ENCODE measurements at regions not wholly inside any gene's neighbourhood (a gene's known extent, or its start where the extent isn't known, plus 50 kb on each side); places are given as distances from the start of the nearest gene placed in this dataset.

DNA sequence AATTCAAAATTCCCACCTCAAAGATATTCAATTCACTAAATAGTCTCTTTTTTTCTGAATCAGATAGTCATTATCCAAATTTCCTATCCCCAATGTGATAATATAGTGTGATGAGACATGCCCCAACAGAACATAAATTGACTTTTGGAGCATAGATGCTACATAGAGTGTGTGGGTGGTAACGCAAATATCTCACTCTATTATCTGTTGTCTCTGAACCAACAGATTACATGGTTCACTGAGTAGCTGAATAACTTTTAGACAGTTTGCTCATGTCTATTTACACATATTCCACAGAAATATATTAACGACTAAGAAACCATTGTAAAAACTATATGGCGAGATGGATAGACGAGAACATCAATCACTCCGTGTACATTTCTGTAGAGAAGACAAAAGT is 209.9 kb downstream of the BARHL2 start:
- H2AFZ ChIP-seq (ENCODE audit: low read length) = no peak overlapping the region
- H3K36me3 ChIP-seq (ENCODE audit: insufficient read depth, low read length) = no peaks in the 10 kb centered on the region
- H3K9me2 ChIP-seq (ENCODE audit: low read depth, low read length) = no peaks in the 10 kb centered on the region
- H4K20me1 ChIP-seq (ENCODE audit: insufficient read depth, low read length) = no peaks in the 10 kb centered on the region
- TF ChIP-seq EZH2 (IDR thresholded peaks at IDR 0.05; ENCODE audit: borderline replicate concordance, low read length) = no peak
- TF ChIP-seq CTCF (IDR thresholded peaks at IDR 0.05; ENCODE audit: low read length) = no peak
- no peaks in the 10 kb centered on the region for H3K4me1 ChIP-seq (ENCODE audit: insufficient read depth, low read length, severe bottlenecking)
- H3K79me2 ChIP-seq (ENCODE audit: insufficient read depth, low read length) = no peaks in the 10 kb centered on the region
- H3K4me2 ChIP-seq (ENCODE audit: low read length) = no peak overlapping the region
- no peak overlapping the region for H3K4me3 ChIP-seq (ENCODE audit: low read depth, low read length, poor library complexity, severe bottlenecking)
- no peaks in the 10 kb centered on the region for H3K9me3 ChIP-seq (ENCODE audit: low read length)
- H3K27me3 ChIP-seq (ENCODE audit: insufficient read depth, low read length) = 0 out of 2 replicates have a peak, but pooled peaks cover 2% of the 10 kb centered on the region
- no peaks in the 10 kb centered on the region for H3F3A ChIP-seq (ENCODE audit: insufficient read depth, low read length)
- H3K27ac ChIP-seq (ENCODE audit: low read depth, low read length, poor library complexity, severe bottlenecking) = no peak overlapping the region
- no peak overlapping the region for H3K9ac ChIP-seq (ENCODE audit: low read length)

- Histone ChIP-seq H4K20me1 (ENCODE audit: insufficient read depth, low read length) (no peaks in the 10 kb centered on the region), H3K27me3 (ENCODE audit: insufficient read depth, low read length) (0 out of 2 replicates have a peak, but pooled peaks cover 6% of the 10 kb centered on the region), H3F3A (ENCODE audit: insufficient read depth, low read length) (no peaks in the 10 kb centered on the region), H3K4me1 (ENCODE audit: insufficient read depth, low read length, severe bottlenecking) (no peaks in the 10 kb centered on the region), H3K4me3 (ENCODE audit: low read depth, low read length, poor library complexity, severe bottlenecking) (no peak overlapping the region), H3K79me2 (ENCODE audit: insufficient read depth, low read length) (no peaks in the 10 kb centered on the region), H3K36me3 (ENCODE audit: insufficient read depth, low read length) (no peaks in the 10 kb centered on the region), H3K27ac (ENCODE audit: low read depth, low read length, poor library complexity, severe bottlenecking) (no peak overlapping the region), H3K9me2 (ENCODE audit: low read depth, low read length) (no peaks in the 10 kb centered on the region), H3K9me3 (ENCODE audit: low read length) (no peaks in the 10 kb centered on the region), H3K4me2 (ENCODE audit: low read length) (no peak overlapping the region), H3K9ac (ENCODE audit: low read length) (no peak overlapping the region), H2AFZ (ENCODE audit: low read length) (no peak overlapping the region)
- no peak for TF ChIP-seq EZH2 (IDR thresholded peaks at IDR 0.05; ENCODE audit: borderline replicate concordance, low read length)
- TF ChIP-seq CTCF (IDR thresholded peaks at IDR 0.05; ENCODE audit: low read length) = no peak
Observed at GRCh38 chr1:90505806-90506205, 211.3 kb downstream of the BARHL2 start.

DNA sequence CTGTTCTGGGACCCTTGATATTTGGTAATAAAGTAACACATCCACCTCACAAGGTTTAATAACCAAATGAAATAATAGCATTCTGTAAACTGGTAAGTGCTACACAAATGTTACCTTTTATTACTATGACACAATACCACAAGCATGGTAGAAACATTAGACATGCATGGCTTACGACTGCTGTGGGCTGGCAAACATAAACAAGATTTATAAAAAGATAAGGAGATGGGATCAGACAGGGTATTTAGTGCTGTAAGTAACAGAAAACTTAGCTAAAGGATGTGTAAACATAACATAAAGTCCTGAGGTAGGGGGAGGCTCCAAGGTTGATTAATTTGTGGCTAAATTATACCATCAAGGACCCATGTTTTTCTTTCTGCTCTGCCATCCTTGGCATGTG is 212.6 kb downstream of the BARHL2 start:
- H3K79me2 ChIP-seq (ENCODE audit: insufficient read depth, low read length) = no peaks in the 10 kb centered on the region
- TF ChIP-seq CTCF (IDR thresholded peaks at IDR 0.05; ENCODE audit: low read length) (no peak), EZH2 (IDR thresholded peaks at IDR 0.05; ENCODE audit: borderline replicate concordance, low read length) (no peak)
- H3K9ac ChIP-seq (ENCODE audit: low read length) = no peak overlapping the region
- H3K27ac ChIP-seq (ENCODE audit: low read depth, low read length, poor library complexity, severe bottlenecking) = no peak overlapping the region
- no peak overlapping the region for H2AFZ ChIP-seq (ENCODE audit: low read length)
- no peaks in the 10 kb centered on the region for H3K9me2 ChIP-seq (ENCODE audit: low read depth, low read length)
- no peaks in the 10 kb centered on the region for H4K20me1 ChIP-seq (ENCODE audit: insufficient read depth, low read length)
- no peaks in the 10 kb centered on the region for H3K4me1 ChIP-seq (ENCODE audit: insufficient read depth, low read length, severe bottlenecking)
- H3K4me3 ChIP-seq (ENCODE audit: low read depth, low read length, poor library complexity, severe bottlenecking) = no peak overlapping the region
- no peaks in the 10 kb centered on the region for H3K9me3 ChIP-seq (ENCODE audit: low read length)
- H3K4me2 ChIP-seq (ENCODE audit: low read length) = no peak overlapping the region
- H3F3A ChIP-seq (ENCODE audit: insufficient read depth, low read length) = no peaks in the 10 kb centered on the region
- 0 out of 2 replicates have a peak, but pooled peaks cover 6% of the 10 kb centered on the region for H3K27me3 ChIP-seq (ENCODE audit: insufficient read depth, low read length)
- H3K36me3 ChIP-seq (ENCODE audit: insufficient read depth, low read length) = no peaks in the 10 kb centered on the region
